Dedifferentiated amniotic fluid mesenchymal stem cell (primary cell): ENCODE measurements at regions not wholly inside any gene's neighbourhood (a gene's known extent, or its start where the extent isn't known, plus 50 kb on each side); places are given as distances from the start of the nearest gene placed in this dataset.
"Not testable (repeated sequence)": the region's sequence is repeated elsewhere in the genome, so short reads cannot be mapped to it uniquely, and the experiment has no call there.

Experiments used
- DNase-seq: peaks from one replicate; pipeline ENCODE4 v3.0.0-alpha.2; 2016; ENCODE audit errors: extremely low spot score

DNA sequence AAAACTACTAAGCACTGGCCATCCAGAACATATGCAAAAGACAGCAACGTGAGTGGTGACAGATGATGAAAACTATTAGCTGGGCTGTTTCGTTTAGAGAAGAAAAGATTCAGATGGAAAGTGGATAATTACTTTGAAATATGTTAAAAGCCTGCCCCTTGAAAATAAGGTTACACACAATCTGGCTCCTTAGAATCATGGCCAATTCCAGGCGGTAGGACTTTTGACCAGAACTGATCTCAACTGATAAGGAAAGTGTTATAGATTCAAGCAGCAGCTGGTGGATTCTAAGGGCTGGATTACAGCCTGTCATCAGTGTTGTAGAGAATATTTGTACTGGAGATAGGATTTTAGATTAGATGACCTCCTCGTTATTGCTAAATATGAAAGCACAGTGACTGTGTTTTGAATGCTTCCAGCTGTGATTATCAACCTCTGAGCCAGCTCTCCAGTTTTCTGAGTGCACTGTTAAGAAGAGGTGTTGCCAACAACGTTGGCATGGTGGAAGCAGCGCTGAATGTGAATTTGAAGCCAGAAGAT lies 75.1 kb downstream of the KBTBD2 start:
- DNase-seq = not testable (repeated sequence)

DNA sequence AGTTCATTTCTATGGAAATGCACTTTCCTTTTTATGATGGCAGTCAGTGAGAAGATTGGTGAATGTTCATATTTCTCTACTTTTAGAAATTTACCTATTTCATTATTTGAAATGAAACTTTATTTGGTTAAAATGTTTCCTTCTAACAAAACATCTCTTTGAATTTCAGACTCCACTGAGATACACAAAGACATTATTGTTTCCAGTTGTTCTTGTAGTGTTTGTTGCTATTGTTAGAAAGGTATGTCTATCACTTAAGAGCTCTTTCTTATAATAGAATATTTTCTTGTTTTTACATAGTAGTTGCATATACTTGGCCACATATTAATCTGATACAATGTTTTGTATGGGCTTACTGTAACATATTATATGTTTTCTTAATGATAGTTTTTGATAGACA lies 76.8 kb downstream of the KBTBD2 start:
- DNase-seq = not testable (repeated sequence)

DNA sequence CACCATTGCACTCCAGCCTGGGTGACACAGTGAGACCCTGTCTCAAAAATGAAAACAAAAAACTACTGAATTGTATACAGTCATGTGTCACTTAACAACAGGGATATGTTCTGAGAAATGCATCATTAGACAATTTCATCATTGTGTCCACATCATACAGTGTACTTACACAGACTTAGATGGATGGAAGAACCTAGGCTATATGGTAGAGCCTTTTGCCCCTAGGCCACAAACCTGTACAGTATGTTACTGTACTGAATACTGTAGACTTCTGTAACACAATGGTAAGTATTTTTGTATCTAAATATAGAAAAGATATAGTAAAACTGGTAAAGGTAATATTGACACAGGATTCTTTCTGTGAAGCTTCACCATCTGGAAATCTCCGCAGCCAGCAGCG lies 81.7 kb downstream of the KBTBD2 start:
- DNase-seq = no peak

DNA sequence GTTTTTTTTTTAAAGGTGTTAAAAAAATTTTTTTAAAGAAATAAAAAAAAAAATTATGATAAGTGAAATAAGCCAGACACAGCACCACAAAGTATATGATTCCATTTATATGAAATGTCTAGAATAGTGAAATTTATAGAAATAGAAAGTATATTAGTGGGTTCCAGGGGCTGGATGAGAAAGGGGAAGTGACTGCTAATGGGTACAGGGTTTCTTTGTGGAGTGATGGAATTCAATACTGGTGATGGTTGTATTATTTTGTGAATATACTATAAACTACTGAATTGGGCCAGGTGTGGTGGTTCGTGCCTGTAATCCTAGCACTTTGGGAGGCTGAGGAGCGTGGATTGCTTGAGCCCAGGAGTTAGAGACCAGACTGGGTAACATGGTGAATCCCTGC lies 82.2 kb downstream of the KBTBD2 start:
- DNase-seq = no peak

DNA sequence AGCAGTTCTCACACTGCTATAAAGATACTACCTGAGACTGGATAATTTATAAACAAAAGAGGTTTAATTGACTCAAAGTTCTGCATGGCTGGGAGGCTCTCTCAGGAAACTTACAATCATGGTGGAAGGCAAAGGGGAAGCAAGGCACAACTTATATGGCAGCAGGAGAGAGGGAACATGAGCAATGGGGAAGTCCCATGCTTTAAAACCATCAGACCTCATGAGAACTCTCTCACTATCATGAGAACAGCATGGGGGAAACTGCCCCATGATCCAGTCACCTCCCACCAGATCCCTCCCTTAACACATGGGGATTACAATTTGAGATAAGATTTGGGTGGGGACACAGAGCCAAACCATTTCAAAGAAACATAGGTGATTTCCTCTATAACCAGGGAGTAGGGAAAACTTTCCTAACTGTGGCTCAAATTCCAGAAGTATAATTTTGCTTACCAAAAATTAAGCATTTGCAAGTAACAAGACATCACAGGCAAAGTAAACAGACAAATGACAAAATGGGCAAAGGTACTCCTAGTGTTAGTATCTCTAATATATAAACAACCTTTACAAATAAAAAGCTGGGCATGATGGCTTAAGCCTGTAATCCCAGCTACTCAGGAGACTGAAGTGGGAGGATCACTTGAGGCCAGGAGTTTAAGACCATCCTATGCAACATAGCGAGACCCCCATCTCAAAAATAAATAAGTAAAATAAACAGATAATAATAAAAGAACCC lies 88.0 kb downstream of the KBTBD2 start:
- no peak for DNase-seq

DNA sequence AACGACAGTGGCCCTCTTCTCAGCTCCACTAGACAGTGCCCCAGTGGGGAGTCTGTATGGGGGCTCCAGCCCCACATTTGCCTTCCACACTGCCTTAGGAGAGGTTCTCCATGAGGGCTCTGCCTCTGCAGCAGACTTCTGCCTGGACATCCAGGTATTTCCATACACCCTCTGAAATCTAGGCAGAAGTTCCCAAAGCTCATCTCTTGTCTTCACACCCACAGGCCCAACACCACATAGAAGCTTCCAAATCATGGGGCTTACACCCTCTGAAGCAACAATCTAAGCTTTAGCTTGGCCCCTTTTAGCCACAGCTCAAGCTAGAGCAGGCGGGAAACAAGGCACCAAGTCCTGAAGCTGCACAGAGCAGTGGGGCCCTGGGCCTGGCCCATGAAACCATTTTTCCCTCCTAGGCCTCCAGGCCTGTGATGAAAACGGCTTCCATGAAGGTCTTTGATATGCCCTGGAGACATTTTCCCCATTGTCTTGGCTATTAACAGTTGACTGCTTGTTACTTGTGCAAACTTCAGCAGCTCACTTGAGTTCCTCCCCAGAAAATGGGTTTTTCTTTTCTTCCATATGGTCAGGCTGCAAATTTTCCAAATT lies 89.2 kb downstream of the KBTBD2 start:
- no peak for DNase-seq

DNA sequence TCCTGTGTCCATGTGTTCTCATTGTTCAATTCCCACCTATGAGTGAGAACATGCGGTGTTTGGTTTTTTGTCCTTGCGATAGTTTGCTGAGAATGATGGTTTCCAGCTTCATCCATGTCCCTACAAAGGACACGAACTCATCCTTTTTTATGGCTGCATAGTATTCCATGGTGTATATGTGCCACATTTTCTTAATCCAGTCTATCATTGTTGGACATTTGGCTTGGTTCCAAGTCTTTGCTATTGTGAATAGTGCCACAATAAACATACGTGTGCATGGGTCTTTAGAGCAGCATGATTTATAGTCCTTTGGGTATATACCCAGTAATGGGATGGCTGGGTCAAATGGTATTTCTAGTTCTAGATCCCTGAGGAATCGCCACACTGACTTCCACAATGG lies 98.5 kb downstream of the KBTBD2 start:
- not testable (repeated sequence) for DNase-seq

DNA sequence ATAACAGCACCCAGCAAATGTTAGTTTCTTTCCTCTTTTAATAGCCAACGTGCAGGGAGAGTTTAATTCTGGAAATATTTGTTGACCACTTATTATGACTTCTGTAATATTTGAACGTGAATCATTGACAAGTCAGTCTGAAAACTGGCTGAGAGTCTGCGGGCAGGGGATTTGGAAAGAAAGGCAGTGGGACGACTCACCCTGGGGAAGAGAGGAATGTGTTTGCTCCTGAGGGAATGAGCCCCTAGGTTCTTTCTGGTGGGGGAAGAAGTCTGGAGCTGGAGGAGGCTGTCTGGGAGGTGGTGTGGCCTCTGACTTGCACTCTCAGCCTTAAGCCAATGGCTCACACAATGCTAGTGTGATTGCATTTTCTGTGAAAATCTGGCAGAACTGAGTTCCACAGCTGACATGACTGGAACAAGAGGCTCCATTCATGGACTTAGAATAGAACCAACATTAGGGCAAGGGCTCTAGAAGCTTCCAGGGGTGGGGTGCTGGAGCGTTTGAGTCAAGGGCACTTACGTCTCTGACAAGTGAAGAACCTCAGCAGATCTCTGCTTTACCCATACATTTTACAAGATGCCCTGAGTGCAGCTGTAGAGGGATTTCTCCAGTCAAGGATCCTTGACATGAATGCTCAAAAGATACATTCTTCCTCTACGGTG lies 100.7 kb downstream of the KBTBD2 start:
- DNase-seq = peak; percentile 30

DNA sequence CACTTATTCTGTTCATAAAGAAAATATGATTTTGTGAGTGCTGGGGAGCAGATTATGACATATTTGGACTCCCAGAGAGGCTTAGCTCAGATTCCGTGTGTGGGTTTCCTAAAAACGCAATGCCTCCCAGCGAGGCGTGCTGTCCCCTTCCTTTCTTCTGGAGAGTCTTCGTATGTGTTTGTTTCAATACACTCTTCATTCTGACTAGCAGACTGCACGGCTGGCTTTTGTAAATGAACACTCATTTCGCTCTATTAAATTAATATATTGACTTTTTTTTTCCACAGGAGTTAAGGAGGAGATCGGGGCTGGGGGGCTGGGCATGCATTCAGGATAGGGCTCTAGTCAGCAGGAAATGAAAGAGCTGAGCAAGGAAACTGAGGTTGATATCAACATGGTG lies 102.3 kb downstream of the KBTBD2 start:
- DNase-seq = not testable (repeated sequence)

DNA sequence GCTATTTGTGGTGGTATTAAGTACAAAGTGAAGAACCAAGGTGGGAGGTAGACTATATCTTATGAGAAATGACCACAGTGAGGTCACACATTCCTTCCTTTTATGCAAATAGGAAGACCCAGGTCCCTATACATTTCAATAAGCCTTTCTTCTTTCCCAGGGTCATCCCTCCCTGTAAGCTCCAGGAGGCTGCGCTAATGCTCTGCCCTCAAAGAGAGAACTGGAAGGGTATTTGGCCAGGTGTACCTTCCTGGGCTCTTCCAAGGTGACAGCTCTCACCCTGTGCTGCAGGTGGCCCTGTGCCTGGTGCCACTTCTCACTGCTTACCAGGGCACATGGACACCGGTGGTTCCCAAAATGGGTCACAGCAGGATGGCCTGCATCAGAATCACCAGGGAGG lies 103.4 kb downstream of the KBTBD2 start:
- DNase-seq = not testable (repeated sequence)

DNA sequence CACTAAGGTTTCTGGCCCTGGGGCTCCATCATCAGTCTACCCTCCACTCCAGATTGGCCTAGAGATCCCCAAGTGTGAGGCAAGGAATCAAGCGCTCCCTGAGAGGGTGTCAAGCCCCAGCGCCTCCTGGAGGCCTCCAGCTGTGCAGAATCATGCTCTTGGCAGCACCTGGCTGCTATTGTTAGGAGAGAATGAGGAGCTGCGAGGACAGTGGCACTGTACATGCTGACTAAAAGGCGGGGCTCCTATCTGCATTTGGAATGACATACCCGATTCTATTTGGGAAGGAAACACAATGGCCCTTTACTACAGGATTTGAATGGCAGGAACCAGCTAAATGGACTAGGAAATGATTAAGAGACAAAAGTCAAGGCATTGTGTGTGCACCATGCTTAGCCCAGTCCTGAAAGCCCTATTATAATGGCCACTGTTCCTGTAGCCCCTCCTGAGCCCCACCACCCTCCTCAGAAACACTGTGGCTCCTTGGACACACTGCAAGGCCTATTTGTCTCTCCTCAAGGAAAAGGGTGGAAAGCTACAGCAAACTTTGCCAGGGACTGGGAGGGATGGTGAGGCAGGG lies 106.1 kb downstream of the KBTBD2 start:
- not testable (repeated sequence) for DNase-seq

DNA sequence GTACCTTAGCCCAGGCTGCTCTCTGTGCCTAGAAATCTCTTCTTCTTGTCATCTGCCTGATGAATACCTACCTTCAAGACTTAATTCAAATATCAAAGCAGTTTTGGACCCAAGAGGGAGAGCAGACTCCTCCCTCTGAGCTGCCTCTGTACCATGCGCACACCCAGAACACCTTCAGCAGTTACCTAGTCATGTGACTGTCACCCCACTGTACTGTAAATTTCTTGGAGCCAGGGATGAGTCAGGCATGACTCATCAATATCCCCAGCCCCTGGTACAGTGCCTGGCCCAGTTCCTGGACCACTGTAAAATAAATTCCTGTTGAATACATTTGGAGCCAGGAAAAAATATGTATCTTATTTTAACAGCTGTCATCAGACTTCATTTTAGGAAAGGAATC lies 111.7 kb downstream of the KBTBD2 start:
- not testable (repeated sequence) for DNase-seq

DNA sequence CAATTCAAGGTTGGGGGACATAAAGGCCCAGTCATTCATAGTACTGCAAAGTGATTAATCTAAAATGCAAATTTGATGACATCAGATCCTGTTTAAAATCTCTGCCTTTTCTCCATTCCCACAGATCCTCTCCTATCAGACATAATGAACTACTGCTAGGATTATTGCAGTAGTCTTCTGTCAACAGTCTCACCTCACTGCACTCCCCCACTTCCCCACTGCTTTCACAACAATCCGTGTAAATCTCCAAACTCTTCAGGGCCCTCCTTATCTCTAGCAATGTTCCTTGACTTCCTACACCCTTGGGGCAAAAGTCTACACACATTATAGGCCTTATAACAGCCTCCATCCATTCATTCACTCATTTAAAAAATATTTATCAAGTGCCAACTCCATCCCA lies 112.4 kb downstream of the KBTBD2 start:
- DNase-seq = no peak

DNA sequence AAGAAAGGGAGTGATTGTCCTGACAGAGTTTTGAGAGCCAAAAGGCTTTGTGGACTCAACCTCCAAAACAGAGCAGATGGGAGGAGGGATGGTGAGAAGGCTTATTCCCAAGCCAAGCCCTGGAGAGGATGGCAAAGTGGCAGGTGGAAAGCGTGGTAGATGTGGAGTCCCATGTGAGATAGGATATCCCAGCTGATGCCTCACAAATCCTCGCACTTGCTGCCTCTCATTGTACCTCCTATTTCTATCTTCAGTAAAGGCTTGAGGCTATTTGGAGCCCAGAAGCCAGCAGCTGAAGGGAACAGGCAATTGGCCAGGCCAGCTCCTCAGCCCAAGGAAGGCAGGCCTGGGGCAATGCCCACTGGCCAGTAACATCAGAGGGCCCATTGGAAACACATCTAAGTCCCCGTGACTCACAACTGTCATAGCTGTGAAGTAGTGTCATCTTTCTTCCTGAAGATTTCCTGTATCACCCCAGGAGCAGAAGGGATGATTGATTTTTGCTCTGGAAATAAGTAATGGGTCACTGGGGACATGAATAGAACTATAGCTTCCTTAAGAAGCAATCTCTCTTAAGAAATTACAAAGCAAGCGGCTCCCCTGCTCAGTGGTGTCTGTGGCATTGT lies 114.4 kb downstream of the KBTBD2 start:
- not testable (repeated sequence) for DNase-seq

DNA sequence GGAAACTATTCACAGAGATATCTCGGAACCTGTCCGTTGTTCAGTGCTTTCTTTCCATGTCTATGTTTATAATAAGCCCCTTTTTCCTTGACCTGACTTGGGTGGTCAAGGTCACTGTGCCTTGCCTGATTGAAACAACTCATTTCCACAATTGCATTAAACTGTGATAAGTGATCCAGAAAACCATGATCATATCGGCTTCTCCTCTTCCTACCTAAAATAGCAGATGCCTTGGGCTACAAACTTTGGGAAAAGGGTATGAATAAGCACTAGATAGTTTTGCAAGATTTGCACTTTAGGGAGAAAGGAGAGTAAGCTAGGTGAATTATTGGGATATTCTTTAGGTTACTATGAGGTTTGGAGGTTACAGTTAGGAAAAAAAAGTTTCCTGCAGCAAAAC lies 115.2 kb downstream of the KBTBD2 start:
- not testable (repeated sequence) for DNase-seq

DNA sequence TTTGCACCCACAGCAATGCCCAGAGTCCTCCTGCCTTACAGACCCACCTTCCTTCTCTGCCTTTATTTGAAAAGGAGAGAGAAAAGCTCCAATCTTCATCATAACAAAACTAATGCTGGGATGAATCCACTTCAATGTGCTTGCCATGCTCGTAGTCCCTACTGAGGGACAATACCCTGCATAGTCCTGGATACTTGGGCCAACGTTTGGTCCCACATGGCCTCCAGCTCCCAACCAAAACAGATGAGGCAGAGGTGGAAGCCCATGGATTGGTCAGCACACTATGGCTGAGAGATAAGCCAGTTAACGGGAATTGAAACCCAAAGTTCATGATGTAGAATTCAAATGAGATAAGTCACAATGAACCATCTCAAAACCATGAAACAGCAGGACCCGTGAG lies 115.8 kb downstream of the KBTBD2 start:
- DNase-seq = not testable (repeated sequence)

DNA sequence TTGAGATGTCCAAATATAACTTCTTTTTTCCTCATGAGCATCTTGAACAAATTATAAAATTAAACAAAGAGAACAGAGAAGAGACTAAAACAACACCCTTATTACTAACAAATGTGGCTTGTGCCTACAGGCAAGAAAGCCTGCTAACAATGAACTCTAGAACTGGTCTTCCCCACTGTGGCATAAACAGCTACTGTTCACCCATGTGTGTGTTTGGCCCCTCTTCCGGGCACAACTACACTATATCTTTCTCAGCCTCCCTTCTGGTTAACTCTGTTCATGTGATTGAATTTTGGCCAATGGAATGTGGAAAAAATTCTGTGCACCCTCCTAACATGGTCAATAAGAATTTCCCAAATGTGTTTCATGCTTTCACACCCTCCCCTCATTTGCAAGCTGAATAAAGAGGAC lies 117.0 kb downstream of the KBTBD2 start:
- DNase-seq = no peak

DNA sequence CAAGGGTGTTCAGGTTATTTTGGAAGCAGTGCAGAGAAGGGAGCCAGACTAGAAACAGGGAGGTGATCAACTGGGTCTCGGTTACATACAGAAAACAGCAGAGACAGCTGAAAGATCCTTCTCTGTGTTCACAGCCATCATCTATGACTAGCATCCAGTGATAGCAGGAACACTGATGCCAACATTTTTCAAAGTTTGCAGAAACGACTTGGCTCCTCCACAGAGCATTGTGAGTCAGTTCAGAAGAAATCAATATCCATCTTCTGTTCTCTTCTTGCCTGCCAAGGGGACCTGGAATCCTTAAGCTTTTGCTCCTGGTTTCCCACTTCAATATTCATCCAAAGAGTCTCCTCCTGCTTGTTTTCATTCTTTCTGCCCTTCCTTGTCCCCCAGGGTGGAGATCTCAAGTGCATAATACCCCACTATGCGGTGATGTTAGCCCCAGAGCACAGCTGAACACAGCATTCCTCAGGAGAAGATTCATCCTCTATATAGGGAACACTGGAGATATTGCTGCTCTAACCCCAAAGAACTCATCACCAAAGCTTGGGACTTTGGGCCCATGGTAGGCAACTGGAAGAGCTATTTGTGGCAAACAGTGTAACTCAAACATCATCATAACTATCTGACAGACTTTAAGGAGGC lies 122.6 kb downstream of the KBTBD2 start:
- DNase-seq = not testable (repeated sequence)

DNA sequence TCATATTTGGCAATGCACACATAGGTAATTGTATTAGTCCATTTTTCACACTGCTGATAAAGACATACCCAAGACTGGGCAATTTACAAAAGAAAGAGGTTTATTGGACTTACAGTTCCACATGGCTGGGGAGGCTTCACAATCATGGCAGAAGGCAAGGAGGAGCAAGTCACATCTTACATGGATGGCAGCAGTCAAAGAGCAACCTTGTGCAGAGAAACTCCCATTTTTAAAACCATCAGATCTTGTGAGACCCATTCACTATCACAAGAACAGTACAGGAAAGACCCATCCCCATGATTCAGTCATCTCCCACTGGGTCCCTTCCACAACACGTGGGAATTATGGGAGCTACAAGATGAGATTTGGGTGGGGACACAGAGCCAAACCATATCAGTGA lies 123.2 kb downstream of the KBTBD2 start:
- not testable (repeated sequence) for DNase-seq

DNA sequence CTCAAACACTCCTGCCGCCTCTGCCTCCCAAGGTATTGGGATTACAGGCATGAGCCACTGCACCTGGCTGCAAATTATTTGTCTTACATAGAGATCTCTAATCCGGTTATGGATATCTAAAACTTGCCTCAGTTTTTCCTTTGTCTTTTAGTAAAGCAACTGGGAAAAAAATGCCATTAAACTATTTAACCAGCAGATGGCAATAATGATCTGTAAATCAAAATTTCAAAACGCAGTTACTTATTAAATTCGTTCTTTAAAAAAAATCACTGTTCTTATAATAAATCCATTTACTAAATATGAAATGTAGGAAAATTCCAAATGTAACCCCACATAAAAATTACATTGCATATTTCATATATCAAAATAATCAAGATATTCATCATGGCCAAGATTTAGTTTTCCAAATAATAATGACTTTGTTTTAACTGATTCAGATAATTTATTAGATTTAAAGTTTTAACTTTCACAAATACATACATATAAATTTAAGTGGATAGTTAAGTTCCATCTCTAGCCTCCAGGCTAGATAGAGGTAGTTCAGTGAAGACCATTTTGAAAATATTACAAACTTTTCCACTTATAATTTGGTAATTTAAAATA lies 125.8 kb downstream of the KBTBD2 start:
- peak; percentile 28 for DNase-seq

DNA sequence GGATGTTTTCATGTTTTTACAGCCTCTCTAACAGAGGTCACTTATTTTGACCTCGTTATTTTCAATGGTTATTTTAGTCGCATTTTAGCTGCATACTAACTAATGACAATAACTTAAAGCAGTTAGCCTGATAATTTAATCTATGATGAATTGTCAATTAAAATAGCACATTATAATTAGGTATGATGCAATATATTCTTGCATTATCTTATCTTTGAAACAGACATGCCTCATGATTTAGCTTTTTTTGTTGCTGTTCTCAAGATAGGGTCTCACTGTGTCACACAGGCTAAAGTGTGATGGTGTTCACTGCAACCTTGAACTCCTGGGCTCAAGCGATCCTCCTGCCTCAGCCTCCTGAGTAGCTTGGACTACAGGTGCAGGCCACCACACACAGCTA lies 126.4 kb downstream of the KBTBD2 start:
- DNase-seq = no peak
